ENCODE measurements at regions not wholly inside any gene's neighbourhood (a gene's known extent, or its start where the extent isn't known, plus 50 kb on each side); places are given as distances from the start of the nearest gene placed in this dataset.

- TF ChIP-seq CTCF (IDR thresholded peaks at IDR 0.05 in 2 of 3, conservative IDR thresholded peaks at IDR 0.05 in 1 of 3; ENCODE audit: insufficient read depth in 2 of 3, low read depth in 1 of 3, low read length in 3 of 3): peak; percentile 39 to 58 (median 40); a peak in 5 of 6 replicates
Observed at GRCh38 chr11:13210424-13210823, 67.2 kb upstream of the BMAL1 start (continued).

- 0 out of 2 replicates have a peak, but pooled peaks cover 4% of the 10 kb centered on the region for H4K20me1 ChIP-seq (replicated peaks; ENCODE audit: control insufficient read depth, insufficient read depth, low read length)
- H3K79me2 ChIP-seq (ENCODE audit: control insufficient read depth, insufficient read depth, low read length): no peaks in the 10 kb centered on the region
- in situ Hi-C loops (cut with MboI) (no loop called here), intact Hi-C loops (cut with micrococcal nuclease) (no loop called here)
- 2% methylated on average over 5 of the region's 5 CpGs for WGBS (ENCODE audit: insufficient coverage, low coverage, missing lambda C conversion rate)
- no peaks in the 10 kb centered on the region for H3K4me1 ChIP-seq (replicated peaks in 1 of 2; ENCODE audit: control insufficient read depth in 2 of 2, insufficient read depth in 2 of 2, low read length in 2 of 2)
- H3K9ac ChIP-seq (ENCODE audit: insufficient read depth in 1 of 2, low read depth in 2 of 2, low read length in 2 of 2): no peak overlapping the region
- no peaks in the 10 kb centered on the region for H3K36me3 ChIP-seq (ENCODE audit: control insufficient read depth, insufficient read depth, low read length)
- no peaks in the 10 kb centered on the region for H3K9me1 ChIP-seq (ENCODE audit: control insufficient read depth, insufficient read depth, low read length)
- no peak overlapping the region for H2AFZ ChIP-seq (ENCODE audit: low read depth, low read length)
- POLR2A ChIA-PET: no interaction called here
- H3K9me3 ChIP-seq (replicated peaks; ENCODE audit: control insufficient read depth, insufficient read depth, low read depth, low read length): no peaks in the 10 kb centered on the region
- H3K4me2 ChIP-seq (ENCODE audit: insufficient read depth, low read length): no peak overlapping the region
- H3K27me3 ChIP-seq (ENCODE audit: control insufficient read depth in 2 of 2, insufficient read depth in 2 of 2, low read length in 2 of 2): peaks cover 12 to 29% of the 10 kb centered on the region in 2 experiments
- H3K4me3 ChIP-seq: no peak overlapping the region
- no TSS peak for BruUV-seq (replicated peaks)
- ATAC-seq (no peak), DNase-seq (ENCODE audit: extremely low read depth in 1 of 4, low spot score in 3 of 4) (no peak), FAIRE-seq (no peak)
- CTCF ChIA-PET (ENCODE audit: low intra/inter-chr PET ratio): no interaction called here
- no peak overlapping the region for H3K27ac ChIP-seq (ENCODE audit: extremely low read depth, low read depth, low read length)
- no peak for TF ChIP-seq ZNF77 (CRISPR knock-in tag; IDR thresholded peaks at IDR 0.05)
- TF ChIP-seq HNRNPH1 (optimal IDR thresholded peaks at IDR 0.05; ENCODE audit: low read depth, low read length): no peak
- no peak for TF ChIP-seq ZNF398 (CRISPR knock-in tag; IDR thresholded peaks at IDR 0.05)
- no peak for TF ChIP-seq CBX2 (IDR thresholded peaks at IDR 0.05; ENCODE audit: insufficient read depth, low read length, poor library complexity, severe bottlenecking)
- TF ChIP-seq MBD1 (CRISPR knock-in tag; IDR thresholded peaks at IDR 0.05): no peak
- TF ChIP-seq NCOR1 (IDR thresholded peaks at IDR 0.05): no peak
- no peak for TF ChIP-seq RBM25 (IDR thresholded peaks at IDR 0.05; ENCODE audit: low read depth, low read length, severe bottlenecking)
- no peak for TF ChIP-seq ESRRB (CRISPR knock-in tag; IDR thresholded peaks at IDR 0.05; ENCODE audit: borderline replicate concordance)
- TF ChIP-seq FOXP1 (CRISPR knock-in tag; IDR thresholded peaks at IDR 0.05): no peak
- no peak for TF ChIP-seq NCOA1 (IDR thresholded peaks at IDR 0.05; ENCODE audit: low read depth)
- no peak for TF ChIP-seq TBP (optimal IDR thresholded peaks at IDR 0.05; ENCODE audit: low read depth, low read length)
- no peak for TF ChIP-seq SFPQ (IDR thresholded peaks at IDR 0.05; ENCODE audit: low read depth, low read length)
Observed at GRCh38 chr11:13214276-13214675, 63.3 kb upstream of the BMAL1 start.
